ENCODE measurements at regions not wholly inside any gene's neighbourhood (a gene's known extent, or its start where the extent isn't known, plus 50 kb on each side); places are given as distances from the start of the nearest gene placed in this dataset.

GRCh38 chr17:68792042-68792685, 163.0 kb downstream of the ABCA8 start:
- no peaks in the 10 kb centered on the region for H3K36me3 ChIP-seq (ENCODE audit: insufficient read depth, low read length)
- no peak overlapping the region for H3K27ac ChIP-seq (ENCODE audit: low read depth, low read length)
- no peaks in the 10 kb centered on the region for H3K27me3 ChIP-seq (ENCODE audit: control insufficient read depth in 1 of 2, insufficient read depth in 2 of 2, low read length in 2 of 2)
- no peak overlapping the region for H3K9ac ChIP-seq (ENCODE audit: low read length)
- no peaks in the 10 kb centered on the region for H3K9me3 ChIP-seq (ENCODE audit: low read length)
- H3K4me1 ChIP-seq (ENCODE audit: insufficient read depth, low read length) = peaks cover 13% of the 10 kb centered on the region
- H3K4me3 ChIP-seq (ENCODE audit: low read depth in 1 of 2, low read length in 2 of 2) = no peak overlapping the region

GRCh38 chr17:68790931-68791330, 164.3 kb downstream of the ABCA8 start:
- no peaks in the 10 kb centered on the region for H3K36me3 ChIP-seq (ENCODE audit: insufficient read depth, low read length)
- H3K9ac ChIP-seq (ENCODE audit: low read length) = no peak overlapping the region
- H3K4me1 ChIP-seq (ENCODE audit: insufficient read depth, low read length) = peaks cover 13% of the 10 kb centered on the region
- no peak overlapping the region for H3K27ac ChIP-seq (ENCODE audit: low read depth, low read length)
- H3K4me3 ChIP-seq (ENCODE audit: low read depth in 1 of 2, low read length in 2 of 2) = no peak overlapping the region
- H3K27me3 ChIP-seq (ENCODE audit: control insufficient read depth in 1 of 2, insufficient read depth in 2 of 2, low read length in 2 of 2) = no peaks in the 10 kb centered on the region
- no peaks in the 10 kb centered on the region for H3K9me3 ChIP-seq (ENCODE audit: low read length)

GRCh38 chr17:68790492-68790891, 164.7 kb downstream of the ABCA8 start:
- Histone ChIP-seq H3K4me3 (ENCODE audit: low read depth in 1 of 2, low read length in 2 of 2) (no peak overlapping the region), H3K36me3 (ENCODE audit: insufficient read depth, low read length) (no peaks in the 10 kb centered on the region), H3K4me1 (ENCODE audit: insufficient read depth, low read length) (peaks cover 13% of the 10 kb centered on the region), H3K27me3 (ENCODE audit: control insufficient read depth in 1 of 2, insufficient read depth in 2 of 2, low read length in 2 of 2) (no peaks in the 10 kb centered on the region), H3K9ac (ENCODE audit: low read length) (no peak overlapping the region), H3K9me3 (ENCODE audit: low read length) (no peaks in the 10 kb centered on the region), H3K27ac (ENCODE audit: low read depth, low read length) (no peak overlapping the region)

DNA sequence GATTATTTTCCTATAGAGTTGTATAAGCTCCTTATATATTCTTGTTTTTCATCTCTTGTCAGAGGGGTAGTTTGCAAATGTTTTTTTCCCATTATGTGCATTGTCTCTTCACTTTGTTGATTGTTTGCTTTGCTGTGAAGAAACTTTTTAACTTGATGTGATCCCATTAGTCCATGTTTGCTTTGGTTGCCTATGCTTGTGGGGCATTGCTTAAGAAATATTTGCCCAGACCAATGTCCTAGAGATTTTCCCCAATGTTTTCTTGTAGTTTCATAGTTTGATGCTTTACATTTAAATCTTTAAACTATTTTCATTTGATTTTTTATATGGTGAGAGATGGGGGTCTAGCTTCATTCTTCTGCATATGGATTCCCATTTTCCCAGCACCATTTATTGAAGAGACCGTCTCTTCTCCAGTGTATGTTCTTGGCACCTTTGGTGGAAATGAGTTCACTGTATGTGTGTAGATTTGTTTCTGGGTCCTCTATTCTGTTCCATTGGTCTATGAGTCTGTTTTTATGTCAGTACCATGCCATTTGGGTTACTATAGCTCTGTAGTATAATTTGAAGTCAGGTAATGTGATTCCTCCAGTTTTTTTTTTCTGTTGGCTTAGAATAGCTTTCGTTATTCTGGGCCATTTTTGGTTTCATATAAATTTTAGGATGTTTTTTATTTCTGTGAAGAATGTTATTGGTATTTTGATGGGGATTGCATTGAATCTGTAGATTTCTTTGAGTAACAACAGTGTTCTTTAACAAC, 165.8 kb downstream of the ABCA8 start:
- H3K36me3 ChIP-seq (ENCODE audit: insufficient read depth, low read length) = no peaks in the 10 kb centered on the region
- peaks cover 8% of the 10 kb centered on the region for H3K4me1 ChIP-seq (ENCODE audit: insufficient read depth, low read length)
- no peaks in the 10 kb centered on the region for H3K27me3 ChIP-seq (ENCODE audit: control insufficient read depth in 1 of 2, insufficient read depth in 2 of 2, low read length in 2 of 2)
- H3K27ac ChIP-seq (ENCODE audit: low read depth, low read length) = no peak overlapping the region
- H3K4me3 ChIP-seq (ENCODE audit: low read depth in 1 of 2, low read length in 2 of 2) = no peak overlapping the region
- no peaks in the 10 kb centered on the region for H3K9me3 ChIP-seq (ENCODE audit: low read length)
- no peak overlapping the region for H3K9ac ChIP-seq (ENCODE audit: low read length)

DNA sequence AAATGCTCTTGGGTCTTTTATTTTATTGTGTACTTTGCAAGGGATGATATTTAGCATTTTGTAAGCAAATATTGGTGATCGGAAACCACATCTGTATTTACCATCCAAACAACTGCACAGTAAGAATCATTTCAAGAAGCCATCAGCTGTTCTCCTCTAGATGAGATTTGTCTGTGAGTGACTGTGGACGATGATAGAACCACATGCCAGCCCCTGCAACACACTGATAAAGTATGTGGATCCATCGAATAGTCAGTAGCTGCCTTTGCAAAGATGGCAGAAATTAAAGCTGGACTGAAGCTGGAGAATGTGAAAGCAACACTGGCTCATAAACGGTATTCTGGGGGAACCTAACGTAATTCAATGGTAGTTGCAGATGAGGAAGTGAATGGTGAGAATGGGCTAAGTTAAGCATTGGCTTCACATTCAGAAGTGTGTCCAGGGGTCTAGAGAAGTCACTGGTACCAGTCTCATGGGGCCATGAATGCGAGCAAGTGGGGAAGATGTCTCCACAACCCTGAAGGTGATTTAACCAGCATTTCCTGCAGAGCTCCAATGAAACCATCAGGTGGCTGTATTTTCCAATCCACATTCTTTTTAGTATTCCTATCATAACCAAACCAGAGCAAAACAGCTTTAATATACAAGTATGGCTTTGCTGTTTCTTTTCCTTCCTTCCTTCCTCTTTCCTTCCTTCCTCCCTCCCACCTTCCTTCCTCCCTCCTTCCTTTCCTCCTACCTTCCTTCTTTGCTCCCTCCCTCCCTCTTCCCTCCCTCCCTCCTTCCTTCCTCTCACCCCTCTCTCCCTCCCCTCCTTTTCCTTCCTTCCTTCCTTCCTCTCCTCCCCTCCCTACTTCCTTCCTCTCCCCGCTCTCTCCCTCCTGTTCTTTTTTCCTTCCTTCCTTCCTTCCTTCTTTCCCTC, 169.4 kb downstream of the ABCA8 start:
- Histone ChIP-seq H3K36me3 (ENCODE audit: insufficient read depth, low read length) (no peaks in the 10 kb centered on the region), H3K9me3 (ENCODE audit: low read length) (no peaks in the 10 kb centered on the region), H3K4me3 (ENCODE audit: low read depth in 1 of 2, low read length in 2 of 2) (no peak overlapping the region), H3K4me1 (ENCODE audit: insufficient read depth, low read length) (no peaks in the 10 kb centered on the region), H3K9ac (ENCODE audit: low read length) (no peak overlapping the region), H3K27ac (ENCODE audit: low read depth, low read length) (no peak overlapping the region), H3K27me3 (ENCODE audit: control insufficient read depth in 1 of 2, insufficient read depth in 2 of 2, low read length in 2 of 2) (no peaks in the 10 kb centered on the region)

DNA sequence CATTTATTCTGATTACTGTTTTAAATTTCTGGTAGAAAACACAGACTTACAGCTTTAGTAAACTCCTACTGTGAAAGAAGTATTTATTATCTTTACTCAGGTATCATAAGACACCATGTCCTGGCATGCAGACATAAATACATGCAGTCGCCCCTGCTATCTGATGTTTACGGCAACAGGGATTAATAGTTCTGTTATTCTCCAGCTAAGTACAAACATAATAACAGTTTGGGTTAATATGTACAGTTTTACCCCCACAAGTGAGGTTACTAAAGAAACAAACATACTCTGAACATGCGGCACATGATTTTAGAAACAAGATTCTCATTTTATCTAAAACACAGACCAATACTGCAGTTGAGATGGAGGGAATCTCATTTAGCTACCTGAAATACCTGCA, 170.8 kb downstream of the ABCA8 start:
- H3K4me1 ChIP-seq (ENCODE audit: insufficient read depth, low read length) = no peaks in the 10 kb centered on the region
- H3K9me3 ChIP-seq (ENCODE audit: low read length) = no peaks in the 10 kb centered on the region
- no peaks in the 10 kb centered on the region for H3K27me3 ChIP-seq (ENCODE audit: control insufficient read depth in 1 of 2, insufficient read depth in 2 of 2, low read length in 2 of 2)
- H3K9ac ChIP-seq (ENCODE audit: low read length) = no peak overlapping the region
- H3K27ac ChIP-seq (ENCODE audit: low read depth, low read length) = no peak overlapping the region
- no peak overlapping the region for H3K4me3 ChIP-seq (ENCODE audit: low read depth in 1 of 2, low read length in 2 of 2)
- H3K36me3 ChIP-seq (ENCODE audit: insufficient read depth, low read length) = no peaks in the 10 kb centered on the region

DNA sequence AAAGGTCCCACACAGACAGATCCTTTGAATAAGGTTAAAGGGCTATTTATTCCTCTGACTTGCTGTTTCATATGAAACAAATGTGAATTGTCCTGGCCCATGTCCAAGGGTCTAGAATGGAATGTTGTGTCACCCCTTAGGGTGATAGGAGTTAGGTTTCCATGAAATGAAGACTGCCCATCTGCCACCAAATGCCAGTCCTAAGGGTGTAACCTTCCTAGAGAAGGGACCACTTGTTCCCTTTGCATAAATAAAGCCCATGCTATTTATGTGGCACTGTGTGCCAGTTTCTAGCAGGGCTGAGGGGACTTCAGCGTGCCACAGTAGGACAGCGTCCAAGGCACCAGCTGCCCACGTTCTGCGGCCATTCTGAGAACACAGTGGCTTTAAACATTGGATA, 171.3 kb downstream of the ABCA8 start:
- Histone ChIP-seq H3K9me3 (ENCODE audit: low read length) (no peaks in the 10 kb centered on the region), H3K36me3 (ENCODE audit: insufficient read depth, low read length) (no peaks in the 10 kb centered on the region), H3K4me3 (ENCODE audit: low read depth in 1 of 2, low read length in 2 of 2) (no peak overlapping the region), H3K4me1 (ENCODE audit: insufficient read depth, low read length) (no peaks in the 10 kb centered on the region), H3K27ac (ENCODE audit: low read depth, low read length) (no peak overlapping the region), H3K27me3 (ENCODE audit: control insufficient read depth in 1 of 2, insufficient read depth in 2 of 2, low read length in 2 of 2) (no peaks in the 10 kb centered on the region), H3K9ac (ENCODE audit: low read length) (no peak overlapping the region)

DNA sequence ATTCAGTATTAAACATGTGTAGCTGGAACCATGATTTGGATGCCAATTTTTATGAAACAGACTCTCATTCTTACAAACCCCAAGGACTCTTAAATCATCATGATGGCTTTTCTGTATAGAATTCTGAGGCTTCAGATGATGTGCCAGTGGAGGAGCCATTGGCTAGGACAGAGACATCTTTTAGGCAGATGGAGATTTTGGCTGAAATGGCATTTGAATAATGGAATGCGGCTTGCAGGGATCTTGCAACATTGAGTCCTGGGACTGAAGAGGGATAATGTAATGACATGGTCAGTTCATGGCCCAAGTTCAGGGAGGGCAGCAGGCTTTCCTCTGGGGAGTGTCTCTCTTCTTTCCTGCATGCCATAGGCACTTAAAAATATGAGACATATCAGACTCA, 172.4 kb downstream of the ABCA8 start:
- Histone ChIP-seq H3K4me1 (ENCODE audit: insufficient read depth, low read length) (peaks cover 2% of the 10 kb centered on the region), H3K27ac (ENCODE audit: low read depth, low read length) (no peak overlapping the region), H3K4me3 (ENCODE audit: low read depth in 1 of 2, low read length in 2 of 2) (no peak overlapping the region)

GRCh38 chr17:68780596-68780995, 174.6 kb downstream of the ABCA8 start:
- Histone ChIP-seq H3K4me3 (ENCODE audit: low read depth in 1 of 2, low read length in 2 of 2) (no peak overlapping the region), H3K36me3 (ENCODE audit: insufficient read depth, low read length) (no peaks in the 10 kb centered on the region), H3K27ac (ENCODE audit: low read depth, low read length) (no peak overlapping the region)

More for the DNA sequence above, 172.4 kb downstream of the ABCA8 start:
- no peaks in the 10 kb centered on the region for H3K27me3 ChIP-seq (ENCODE audit: control insufficient read depth in 1 of 2, insufficient read depth in 2 of 2, low read length in 2 of 2)
- no peaks in the 10 kb centered on the region for H3K9me3 ChIP-seq (ENCODE audit: low read length)
- H3K9ac ChIP-seq (ENCODE audit: low read length) = no peak overlapping the region
- no peaks in the 10 kb centered on the region for H3K36me3 ChIP-seq (ENCODE audit: insufficient read depth, low read length)

GRCh38 chr17:68778726-68779125, 176.5 kb downstream of the ABCA8 start:
- Histone ChIP-seq H3K9me3 (ENCODE audit: low read length) (no peaks in the 10 kb centered on the region), H3K27ac (ENCODE audit: low read depth, low read length) (no peak overlapping the region), H3K36me3 (ENCODE audit: insufficient read depth, low read length) (no peaks in the 10 kb centered on the region), H3K4me3 (ENCODE audit: low read depth in 1 of 2, low read length in 2 of 2) (no peak overlapping the region), H3K4me1 (ENCODE audit: insufficient read depth, low read length) (peaks cover 6% of the 10 kb centered on the region), H3K27me3 (ENCODE audit: control insufficient read depth in 1 of 2, insufficient read depth in 2 of 2, low read length in 2 of 2) (no peaks in the 10 kb centered on the region), H3K9ac (ENCODE audit: low read length) (no peak overlapping the region)

More at GRCh38 chr17:68780596-68780995, 174.6 kb downstream of the ABCA8 start:
- Histone ChIP-seq H3K9ac (ENCODE audit: low read length) (no peak overlapping the region), H3K9me3 (ENCODE audit: low read length) (no peaks in the 10 kb centered on the region), H3K4me1 (ENCODE audit: insufficient read depth, low read length) (peaks cover 6% of the 10 kb centered on the region), H3K27me3 (ENCODE audit: control insufficient read depth in 1 of 2, insufficient read depth in 2 of 2, low read length in 2 of 2) (no peaks in the 10 kb centered on the region)
